Ovary (tissue), 7 donors: ENCODE measurements at regions not wholly inside any gene's neighbourhood (a gene's known extent, or its start where the extent isn't known, plus 50 kb on each side); places are given as distances from the start of the nearest gene placed in this dataset.

Source experiments
- DNase-seq, 5 donors: peaks; one replicate each; pipeline ENCODE4 v3.0.0-alpha.2; 2019 to 2020
- H3K27ac ChIP-seq, 2 donors: fragments of 200-600 bp; one replicate each; pipeline versions ENCODE4 v1.5.1 to v1.8.0; 2019 to 2022
- H3K27me3 ChIP-seq: fragments of 200-600 bp; one replicate; pipeline ENCODE4 v1.8.0; 2022
- H3K36me3 ChIP-seq: fragments of 200-600 bp; sonication (generic); one replicate; pipeline ENCODE4 v1.5.1; 2019
- H3K4me1 ChIP-seq: one replicate; pipeline ENCODE4 v1.8.1; 2013; ENCODE audit warnings: mild to moderate bottlenecking, moderate library complexity; ENCODE audit not compliant: insufficient read depth
- H3K4me3 ChIP-seq: fragments of 200-600 bp; sonication (generic); one replicate; pipeline ENCODE4 v1.5.1; 2017
- H3K9me3 ChIP-seq, 2 donors: fragments of 200-600 bp in 1 of 2; sonication (generic) in 1 of 2; one replicate each; pipeline versions ENCODE4 v1.5.1 to v1.8.1; 2013 to 2019; ENCODE audit warnings: mild to moderate bottlenecking in 1 of 2, moderate library complexity in 1 of 2
- CTCF ChIP-seq, 3 donors: fragments of 450-650 bp in 2 of 3; fragments of 200-600 bp in 1 of 3; IDR thresholded peaks; one replicate each; pipeline versions ENCODE4 v1.5.1 to v1.8.0; 2016 to 2022; ENCODE audit warnings: antibody characterized with exemption in 3 of 3, mild to moderate bottlenecking in 1 of 3
- EP300 ChIP-seq: sonication (generic); formaldehyde crosslinking; IDR thresholded peaks from one replicate; pipeline ENCODE4 v1.6.1; 2017; ENCODE audit warnings: antibody characterized with exemption
- POLR2A ChIP-seq: fragments of 450-650 bp; IDR thresholded peaks from one replicate; pipeline ENCODE4 v1.6.1; 2017; ENCODE audit warnings: antibody characterized with exemption, mild to moderate bottlenecking, moderate library complexity
- WGBS, 3 donors: extraction: QIAGEN DNeasy Blood & Tissue Kit in 1 of 3; methylation state at CpG; one replicate each; pipeline versions ENCODE4 v1.1.5 to v1.1.7; 2013 to 2017; 5-methylcytosine and 5-hydroxymethylcytosine counted together
- intact Hi-C, 4 donors: fragments of 100-400 bp; cut with DNase I; formaldehyde crosslinking; loops; one replicate each; pipeline versions ENCODE4 v1.11.0 to v1.15.1; 2022 to 2023
- donor health status: DM: no; HTN: no; CAD: no; lungs with moderate emphysema.
- donor health status: DM: no; HTN: no; CAD: no.
- donor health status: Bipolar disorder and iron deficiency.
- donor health status: DM: no; HTN: no; CAD: no.
- donor health status: DM: yes; HTN: yes; CAD: no.

GRCh38 chr3:502486-502885 is 305.9 kb downstream of the CHL1 start:
- Histone ChIP-seq H3K36me3 (no peaks in the 10 kb centered on the region), H3K4me1 (no peaks in the 10 kb centered on the region), H3K9me3 (no peaks in the 10 kb centered on the region), H3K27ac (no peak overlapping the region), H3K4me3 (no peak overlapping the region), H3K27me3 (no peaks in the 10 kb centered on the region)
- 76 to 77% (median 77%) methylated on average over 2 of the region's 2 CpGs for WGBS, 3 donors
- intact Hi-C loops, result no loop called here
- no peak for DNase-seq
- TF ChIP-seq EP300, result no peak
- TF ChIP-seq POLR2A, result no peak
- TF ChIP-seq CTCF (IDR thresholded peaks at IDR 0.05), result no peak

GRCh38 chr3:513301-513700 is 316.7 kb downstream of the CHL1 start:
- Histone ChIP-seq H3K27me3 (no peaks in the 10 kb centered on the region), H3K27ac (no peak overlapping the region), H3K36me3 (no peaks in the 10 kb centered on the region), H3K9me3 (no peaks in the 10 kb centered on the region), H3K4me1 (no peaks in the 10 kb centered on the region), H3K4me3 (no peak overlapping the region)
- no peak for TF ChIP-seq CTCF (IDR thresholded peaks at IDR 0.05)
- TF ChIP-seq EP300, result no peak
- no peak for DNase-seq
- 65 to 73% (median 66%) methylated on average over 2 of the region's 2 CpGs for WGBS, 3 donors
- intact Hi-C loops, result no loop called here

- intact Hi-C loops, result no loop called here
- no peaks in the 10 kb centered on the region for H3K36me3 ChIP-seq
- 82 to 93% (median 90%) methylated on average over 2 of the region's 2 CpGs for WGBS, 3 donors
- no peak overlapping the region for H3K27ac ChIP-seq
- no peaks in the 10 kb centered on the region for H3K9me3 ChIP-seq
- DNase-seq, result no peak
- no peaks in the 10 kb centered on the region for H3K27me3 ChIP-seq
- H3K4me3 ChIP-seq, result no peak overlapping the region
- TF ChIP-seq EP300, result no peak
- TF ChIP-seq POLR2A, result no peak
- no peak for TF ChIP-seq CTCF (IDR thresholded peaks at IDR 0.05)
- no peaks in the 10 kb centered on the region for H3K4me1 ChIP-seq
Measured at GRCh38 chr3:514192-514591, 317.6 kb downstream of the CHL1 start.

GRCh38 chr3:519026-519425 is 322.5 kb downstream of the CHL1 start:
- no peak for TF ChIP-seq CTCF (IDR thresholded peaks at IDR 0.05)
- TF ChIP-seq EP300, result no peak
- TF ChIP-seq POLR2A, result no peak
- Histone ChIP-seq H3K9me3 (no peaks in the 10 kb centered on the region), H3K4me1 (no peaks in the 10 kb centered on the region), H3K36me3 (no peaks in the 10 kb centered on the region), H3K4me3 (no peak overlapping the region), H3K27ac (no peak overlapping the region), H3K27me3 (no peaks in the 10 kb centered on the region)
- 95 to 98% (median 97%) methylated on average over 3 of the region's 3 CpGs for WGBS, 3 donors
- intact Hi-C loops, result no loop called here
- no peak for DNase-seq

GRCh38 chr3:522888-523287 is 326.3 kb downstream of the CHL1 start:
- Histone ChIP-seq H3K27ac (no peak overlapping the region), H3K9me3 (no peaks in the 10 kb centered on the region), H3K4me1 (no peaks in the 10 kb centered on the region), H3K27me3 (no peaks in the 10 kb centered on the region), H3K4me3 (no peak overlapping the region), H3K36me3 (no peaks in the 10 kb centered on the region)
- no peak for DNase-seq
- 40 to 50% (median 48%) methylated on average over 4 of the region's 4 CpGs for WGBS, 3 donors
- intact Hi-C loops, result no loop called here
- TF ChIP-seq POLR2A (no peak), EP300 (no peak), CTCF (IDR thresholded peaks at IDR 0.05) (no peak)
